GM12878 (cell line): ENCODE measurements at regions not wholly inside any gene's neighbourhood (a gene's known extent, or its start where the extent isn't known, plus 50 kb on each side); places are given as distances from the start of the nearest gene placed in this dataset.

Experiments
- ATAC-seq: fragments of 200-7000 bp; cut with Tn5 transposase; 3 replicates; pipeline ENCODE4 v1.9.1; 2020; ENCODE audit warnings: mild to moderate bottlenecking, moderate library complexity
- BruUV-seq: library from RNA; stranded (reverse); fragments of 400-500 nt; replicated peaks from 2 replicates; lab custom pipeline; 2021; lab: Mats Ljungman, UMichigan
- CTCF ChIA-PET: fragments of 300-600 bp; sonication (Branson Sonifier 250); formaldehyde crosslinking; extraction: SDS; loops from one replicate; lab custom pipeline; 2021; ENCODE audit warnings: inconsistent platforms; lab: Yijun Ruan, JAX
- POLR2A ChIA-PET: fragments of 350-600 bp; formaldehyde crosslinking; extraction: SDS; loops from one replicate; lab custom pipeline; 2021; ENCODE audit warnings: inconsistent platforms; lab: Charles Lee
- RAD21 ChIA-PET: fragments of 300-600 bp; sonication (Branson Sonifier 250); formaldehyde crosslinking; loops from one replicate; lab custom pipeline; 2023; ENCODE audit warnings: antibody characterized with exemption; ENCODE audit not compliant: unreplicated experiment; lab: Charles Lee
- SMC1A ChIA-PET: fragments of 300-600 bp; sonication (Branson Sonifier 250); formaldehyde crosslinking; loops from one replicate; lab custom pipeline; 2023; ENCODE audit not compliant: unreplicated experiment, uncharacterized antibody; lab: Charles Lee
- DNase-seq: peaks from one replicate; pipeline ENCODE4 v3.0.0-alpha.2; 2011; ENCODE audit warnings: low read depth, low spot score
- FAIRE-seq: peaks from 3 replicates; lab custom pipeline; 2011; peaks lifted over from hg19 to GRCh38; lab: Jason Lieb, UNC
- H2AFZ ChIP-seq: 2 replicates; pipeline ENCODE4 v1.6.0; 2011; ENCODE audit warnings: low read depth, low read length, control low read depth; ENCODE audit not compliant: control insufficient read depth
- H3K27ac ChIP-seq: 2 replicates; pipeline ENCODE4 v1.5.1; 2011; ENCODE audit warnings: control low read depth; ENCODE audit not compliant: control insufficient read depth, insufficient read depth
- H3K27me3 ChIP-seq, 2 experiments: replicated peaks in 1 of 2; 2 replicates each; pipeline versions ENCODE4 v1.6.0 to v1.6.1; 2011; ENCODE audit warnings: low read length in 1 of 2; ENCODE audit not compliant: control insufficient read depth in 2 of 2, insufficient read depth in 2 of 2
- H3K36me3 ChIP-seq, 2 experiments: 2 replicates each; pipeline ENCODE4 v1.5.1; 2011; ENCODE audit warnings: low read length in 1 of 2; ENCODE audit not compliant: control insufficient read depth in 2 of 2, insufficient read depth in 2 of 2
- H3K4me1 ChIP-seq: 2 replicates; pipeline ENCODE4 v1.6.1; 2011; ENCODE audit warnings: mild to moderate bottlenecking, low read length, moderate library complexity, mixed read lengths; ENCODE audit not compliant: control insufficient read depth, insufficient read depth
- H3K4me2 ChIP-seq: 2 replicates; pipeline ENCODE4 v1.6.0; 2011; ENCODE audit warnings: control low read depth; ENCODE audit not compliant: control insufficient read depth, insufficient read depth
- H3K4me3 ChIP-seq: fragments of 200-600 bp; sonication (generic); 2 replicates; pipeline ENCODE4 v1.5.1; 2016
- H3K79me2 ChIP-seq: 2 replicates; pipeline ENCODE4 v1.6.0; 2011; ENCODE audit warnings: low read length; ENCODE audit not compliant: control insufficient read depth, insufficient read depth
- H3K9ac ChIP-seq: 2 replicates; pipeline ENCODE4 v1.8.0; 2011; ENCODE audit warnings: low read length, control low read depth, mixed read lengths; ENCODE audit not compliant: control insufficient read depth, insufficient read depth
- H3K9me3 ChIP-seq: replicated peaks from 3 replicates; pipeline ENCODE4 v1.5.1; 2011; ENCODE audit warnings: mild to moderate bottlenecking, low read length; ENCODE audit not compliant: control insufficient read depth, insufficient read depth
- H4K20me1 ChIP-seq: 2 replicates; pipeline ENCODE4 v1.6.0; 2011; ENCODE audit not compliant: control insufficient read depth, insufficient read depth
- ATF7 ChIP-seq: fragments of 450-650 bp; IDR thresholded peaks from 2 replicates; pipeline ENCODE4 v1.6.1; 2016; ENCODE audit warnings: low read depth, mild to moderate bottlenecking
- E2F4 ChIP-seq: IDR thresholded peaks from 2 replicates; pipeline ENCODE4 v1.6.1; 2012; ENCODE audit warnings: low read depth, low read length, improper control_type of control experiment
- E2F8 ChIP-seq: fragments of 450-650 bp; IDR thresholded peaks from 2 replicates; pipeline ENCODE4 v1.6.1; 2018; ENCODE audit warnings: mild to moderate bottlenecking, low read depth, moderate library complexity; ENCODE audit not compliant: partially characterized antibody
- ESRRA ChIP-seq: IDR thresholded peaks from 2 replicates; pipeline ENCODE4 v1.6.1; 2012; ENCODE audit warnings: mild to moderate bottlenecking, low read length, improper control_type of control experiment
- HDAC6 ChIP-seq: fragments of 200-600 bp; sonication (generic); IDR thresholded peaks from one replicate; pipeline ENCODE4 v1.8.0; 2017; ENCODE audit warnings: antibody characterized with exemption; ENCODE audit not compliant: unreplicated experiment
- IRF3 ChIP-seq: fragments of 450-650 bp; IDR thresholded peaks from 2 replicates; pipeline ENCODE4 v1.6.1; 2014; ENCODE audit warnings: mild to moderate bottlenecking
- MXI1 ChIP-seq: fragments of 150-350 bp; IDR thresholded peaks from 2 replicates; pipeline ENCODE4 v1.6.1; 2011; ENCODE audit warnings: low read depth, mild to moderate bottlenecking, inconsistent platforms, low read length, improper control_type of control experiment
- NFXL1 ChIP-seq: fragments of 450-650 bp; IDR thresholded peaks from 2 replicates; pipeline ENCODE4 v1.6.1; 2017; ENCODE audit warnings: antibody characterized with exemption, mild to moderate bottlenecking, borderline replicate concordance
- NFYA ChIP-seq: IDR thresholded peaks from 2 replicates; pipeline ENCODE4 v1.6.1; 2011; ENCODE audit warnings: low read depth, mild to moderate bottlenecking, low read length, improper control_type of control experiment, borderline replicate concordance
- NR2C2 ChIP-seq: IDR thresholded peaks from 2 replicates; pipeline ENCODE4 v1.6.1; 2011; ENCODE audit warnings: borderline replicate concordance, low read depth; ENCODE audit not compliant: control insufficient read depth, insufficient read length
- POLR2AphosphoS5 ChIP-seq: IDR thresholded peaks from 2 replicates; pipeline ENCODE4 v1.6.1; 2011; ENCODE audit warnings: mild to moderate bottlenecking, low read length, inconsistent platforms
- REST ChIP-seq: IDR thresholded peaks from 2 replicates; pipeline ENCODE4 v1.6.1; 2012; ENCODE audit warnings: mild to moderate bottlenecking, low read depth, low read length
- RUNX3 ChIP-seq: IDR thresholded peaks from 2 replicates; pipeline ENCODE4 v1.6.1; 2012; ENCODE audit warnings: low read length, inconsistent platforms
- SRF ChIP-seq, 2 experiments: IDR thresholded peaks; 2 replicates each; pipeline ENCODE4 v1.6.1; 2011; ENCODE audit warnings: low read depth in 2 of 2, low read length in 2 of 2, mild to moderate bottlenecking in 1 of 2, moderate library complexity in 1 of 2
- ZNF207 ChIP-seq: fragments of 450-650 bp; IDR thresholded peaks from 2 replicates; pipeline ENCODE4 v1.6.1; 2014; ENCODE audit warnings: antibody characterized with exemption, mild to moderate bottlenecking, borderline replicate concordance
- ZNF217 ChIP-seq: fragments of 450-650 bp; IDR thresholded peaks from 2 replicates; pipeline ENCODE4 v1.6.1; 2017; ENCODE audit warnings: antibody characterized with exemption, mild to moderate bottlenecking
- ZSCAN29 ChIP-seq: fragments of 450-650 bp; IDR thresholded peaks from 2 replicates; pipeline ENCODE4 v1.6.1; 2017; ENCODE audit warnings: mild to moderate bottlenecking, moderate library complexity
- WGBS: methylation state at CpG from one replicate; pipeline ENCODE4 v1.1.6; 2016; ENCODE audit warnings: low lambda C conversion rate; ENCODE audit not compliant: insufficient replicate concordance, insufficient coverage; ENCODE audit errors: missing lambda C conversion rate; 5-methylcytosine and 5-hydroxymethylcytosine counted together
- in situ Hi-C: fragments of 300-500 bp; cut with MboI; formaldehyde crosslinking; loops from 9 replicates; pipeline ENCODE4 v1.14.3; 2018; ENCODE audit warnings: mixed read lengths
- intact Hi-C: fragments of 100-400 bp; cut with micrococcal nuclease; formaldehyde crosslinking; loops from one replicate; pipeline ENCODE4 v1.14.2; 2022; ENCODE audit not compliant: unreplicated experiment

GRCh38 chr2:147348931-147349555 lies 495.8 kb upstream of the ACVR2A start:
- H3K27me3 ChIP-seq: no peaks in the 10 kb centered on the region
- in situ Hi-C loops (no loop called here), intact Hi-C loops (no loop called here)
- DNase-seq: no peak
- BruUV-seq: no TSS peak
- H2AFZ ChIP-seq: no peak overlapping the region
- no peaks in the 10 kb centered on the region for H3K36me3 ChIP-seq
- SMC1A ChIA-PET: no interaction called here
- RAD21 ChIA-PET: no interaction called here
- 90% methylated on average over 4 of the region's 4 CpGs for WGBS
- H3K79me2 ChIP-seq: no peaks in the 10 kb centered on the region
- H3K9ac ChIP-seq: no peak overlapping the region
- H3K27ac ChIP-seq: no peak overlapping the region
- POLR2A ChIA-PET: no interaction called here
- H3K4me3 ChIP-seq: no peak overlapping the region
- H4K20me1 ChIP-seq: no peaks in the 10 kb centered on the region
- FAIRE-seq: no peak
- no peak overlapping the region for H3K4me2 ChIP-seq
- CTCF ChIA-PET: no interaction called here
- H3K4me1 ChIP-seq: no peaks in the 10 kb centered on the region
- peaks cover 3% of the 10 kb centered on the region; the same call in 2 of the 3 replicates for H3K9me3 ChIP-seq
- ATAC-seq: no peak
- no peak for TF ChIP-seq HDAC6
- no peak for TF ChIP-seq E2F4
- no peak for TF ChIP-seq ZNF207
- TF ChIP-seq MXI1: no peak
- TF ChIP-seq POLR2AphosphoS5: no peak
- no peak for TF ChIP-seq ATF7
- TF ChIP-seq NFYA: no peak
- TF ChIP-seq NR2C2: no peak
- no peak for TF ChIP-seq REST
- TF ChIP-seq IRF3: no peak
- no peak for TF ChIP-seq ZNF217
- no peak for TF ChIP-seq RUNX3
- TF ChIP-seq NFXL1: no peak
- TF ChIP-seq E2F8: no peak
- TF ChIP-seq ZSCAN29: no peak
- TF ChIP-seq SRF (IDR thresholded peaks at IDR 0.05; ENCODE audit: low read depth in 2 of 2, low read length in 2 of 2): no peak
- no peak for TF ChIP-seq ESRRA
